Hepatocyte (in vitro differentiated cells): ENCODE measurements at regions not wholly inside any gene's neighbourhood (a gene's known extent, or its start where the extent isn't known, plus 50 kb on each side); places are given as distances from the start of the nearest gene placed in this dataset.

Experiments used
- DNase-seq: peaks from one replicate; pipeline ENCODE4 v3.0.0-alpha.2; 2016; ENCODE audit warnings: low spot score
- H2AFZ ChIP-seq: fragments of 200-600 bp; sonication (generic); 2 replicates; pipeline ENCODE4 v1.6.0; 2016; ENCODE audit warnings: antibody characterized with exemption, mild to moderate bottlenecking
- H3K27ac ChIP-seq: fragments of 200-600 bp; sonication (generic); 2 replicates; pipeline ENCODE4 v1.5.1; 2016; ENCODE audit warnings: mild to moderate bottlenecking
- H3K27me3 ChIP-seq: fragments of 200-600 bp; sonication (generic); 2 replicates; pipeline ENCODE4 v1.6.1; 2016
- H3K36me3 ChIP-seq: fragments of 200-600 bp; sonication (generic); replicated peaks from 2 replicates; pipeline ENCODE4 v1.5.1; 2016; ENCODE audit warnings: low read depth; ENCODE audit not compliant: insufficient read depth
- H3K4me1 ChIP-seq: fragments of 200-600 bp; sonication (generic); 2 replicates; pipeline ENCODE4 v1.5.1; 2016; ENCODE audit warnings: mild to moderate bottlenecking, moderate library complexity; ENCODE audit not compliant: insufficient read depth
- H3K4me2 ChIP-seq: fragments of 200-600 bp; sonication (generic); 2 replicates; pipeline ENCODE4 v1.6.0; 2016
- H3K4me3 ChIP-seq: fragments of 200-600 bp; sonication (generic); 2 replicates; pipeline ENCODE4 v1.5.1; 2016; ENCODE audit warnings: mild to moderate bottlenecking
- H3K79me2 ChIP-seq: fragments of 200-600 bp; sonication (generic); 2 replicates; pipeline ENCODE4 v1.6.0; 2017; ENCODE audit warnings: mild to moderate bottlenecking
- H3K9me2 ChIP-seq: fragments of 200-600 bp; sonication (generic); replicated peaks from 2 replicates; pipeline ENCODE4 v1.6.0; 2017; ENCODE audit warnings: mild to moderate bottlenecking; ENCODE audit not compliant: insufficient read depth
- H3K9me3 ChIP-seq: fragments of 200-600 bp; sonication (generic); 2 replicates; pipeline ENCODE4 v1.5.1; 2016; ENCODE audit warnings: low read depth, mild to moderate bottlenecking
- H4K20me1 ChIP-seq: fragments of 200-600 bp; sonication (generic); 2 replicates; pipeline ENCODE4 v1.6.0; 2016; ENCODE audit warnings: mild to moderate bottlenecking; ENCODE audit not compliant: insufficient read depth, poor library complexity, severe bottlenecking
- EZH2 ChIP-seq: fragments of 200-600 bp; sonication (generic); IDR thresholded peaks from 2 replicates; pipeline ENCODE4 v1.6.1; 2016; ENCODE audit warnings: antibody characterized with exemption, mild to moderate bottlenecking, borderline replicate concordance
- EZH2phosphoT487 ChIP-seq: fragments of 200-600 bp; sonication (generic); IDR thresholded peaks from one replicate; pipeline ENCODE4 v1.6.1; 2018; ENCODE audit warnings: antibody characterized with exemption, mild to moderate bottlenecking, low read depth, moderate library complexity; ENCODE audit not compliant: unreplicated experiment, severe bottlenecking
- WGBS: methylation state at CpG from one replicate; pipeline ENCODE4 v1.1.6; 2016; ENCODE audit warnings: low lambda C conversion rate; ENCODE audit errors: missing lambda C conversion rate; 5-methylcytosine and 5-hydroxymethylcytosine counted together
- TF ChIP-seq, protein P1 (sequence below): fragments of 200-600 bp; sonication (generic); IDR thresholded peaks from 2 replicates; pipeline ENCODE4 v1.5.1; 2016; ENCODE audit warnings: antibody characterized with exemption, mild to moderate bottlenecking; ENCODE audit not compliant: poor library complexity

DNA sequence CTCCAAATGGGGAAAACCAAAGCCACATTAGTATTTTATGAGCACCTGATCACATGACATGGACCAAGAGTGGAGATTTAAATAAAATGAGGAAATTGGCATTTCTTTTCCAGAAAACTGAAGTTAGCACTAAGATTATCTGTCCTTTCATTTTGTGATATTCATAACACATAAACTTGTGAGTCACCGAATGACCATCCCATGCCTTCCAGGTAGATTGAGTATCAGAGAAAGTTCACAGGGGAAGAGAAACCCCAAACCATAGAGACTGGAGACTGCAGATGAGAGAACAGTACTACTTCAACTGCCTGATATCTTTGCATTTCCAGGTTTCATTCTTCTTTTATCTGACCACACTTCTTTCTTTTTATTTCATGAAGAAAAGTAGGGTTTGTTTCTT is 176.3 kb upstream of the LRP1B start:
- Histone ChIP-seq H3K79me2 (no peaks in the 10 kb centered on the region), H3K36me3 (no peaks in the 10 kb centered on the region), H3K27me3 (no peaks in the 10 kb centered on the region), H3K27ac (no peak overlapping the region), H3K9me2 (no peaks in the 10 kb centered on the region), H2AFZ (no peak overlapping the region), H3K9me3 (no peaks in the 10 kb centered on the region), H3K4me2 (no peak overlapping the region), H3K4me1 (no peaks in the 10 kb centered on the region), H4K20me1 (no peaks in the 10 kb centered on the region), H3K4me3 (no peak overlapping the region)
- WGBS = 91% methylated on average over 1 of the region's 1 CpG
- no peak for TF ChIP-seq EZH2
- no peak for TF ChIP-seq EZH2phosphoT487
- TF ChIP-seq, protein P1, sequence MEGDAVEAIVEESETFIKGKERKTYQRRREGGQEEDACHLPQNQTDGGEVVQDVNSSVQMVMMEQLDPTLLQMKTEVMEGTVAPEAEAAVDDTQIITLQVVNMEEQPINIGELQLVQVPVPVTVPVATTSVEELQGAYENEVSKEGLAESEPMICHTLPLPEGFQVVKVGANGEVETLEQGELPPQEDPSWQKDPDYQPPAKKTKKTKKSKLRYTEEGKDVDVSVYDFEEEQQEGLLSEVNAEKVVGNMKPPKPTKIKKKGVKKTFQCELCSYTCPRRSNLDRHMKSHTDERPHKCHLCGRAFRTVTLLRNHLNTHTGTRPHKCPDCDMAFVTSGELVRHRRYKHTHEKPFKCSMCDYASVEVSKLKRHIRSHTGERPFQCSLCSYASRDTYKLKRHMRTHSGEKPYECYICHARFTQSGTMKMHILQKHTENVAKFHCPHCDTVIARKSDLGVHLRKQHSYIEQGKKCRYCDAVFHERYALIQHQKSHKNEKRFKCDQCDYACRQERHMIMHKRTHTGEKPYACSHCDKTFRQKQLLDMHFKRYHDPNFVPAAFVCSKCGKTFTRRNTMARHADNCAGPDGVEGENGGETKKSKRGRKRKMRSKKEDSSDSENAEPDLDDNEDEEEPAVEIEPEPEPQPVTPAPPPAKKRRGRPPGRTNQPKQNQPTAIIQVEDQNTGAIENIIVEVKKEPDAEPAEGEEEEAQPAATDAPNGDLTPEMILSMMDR = no peak
- DNase-seq = no peak

DNA sequence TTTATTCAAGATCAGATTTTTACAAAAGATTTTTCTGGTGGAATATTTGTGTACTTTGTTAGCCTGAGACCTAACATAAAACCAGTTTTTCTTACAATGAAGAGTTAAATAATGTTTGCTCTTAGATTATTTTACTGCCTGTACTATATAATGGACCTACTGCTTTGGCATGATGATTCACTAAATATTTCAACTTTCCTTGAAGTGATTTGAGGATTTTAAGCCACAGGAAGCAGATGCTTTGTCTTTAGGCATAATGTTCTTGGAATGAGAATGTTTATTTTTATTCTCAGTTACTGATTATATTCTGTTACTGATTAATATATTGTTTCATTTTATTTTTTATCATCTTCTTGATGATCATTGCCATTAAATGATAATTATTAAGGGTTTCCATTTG is 175.3 kb upstream of the LRP1B start:
- no peak overlapping the region for H3K4me2 ChIP-seq
- no peak for DNase-seq
- TF ChIP-seq EZH2phosphoT487 = no peak
- TF ChIP-seq, protein P1 = no peak
- no peak for TF ChIP-seq EZH2

GRCh38 chr2:142300517-142300916 is 169.7 kb upstream of the LRP1B start:
- TF ChIP-seq EZH2phosphoT487 = no peak
- TF ChIP-seq, protein P1 = no peak
- no peak for TF ChIP-seq EZH2
- Histone ChIP-seq H3K9me2 (no peaks in the 10 kb centered on the region), H2AFZ (no peak overlapping the region), H3K4me2 (no peak overlapping the region), H3K4me3 (no peak overlapping the region), H3K9me3 (no peaks in the 10 kb centered on the region), H3K27ac (no peak overlapping the region), H4K20me1 (no peaks in the 10 kb centered on the region), H3K36me3 (no peaks in the 10 kb centered on the region), H3K79me2 (no peaks in the 10 kb centered on the region), H3K4me1 (no peaks in the 10 kb centered on the region), H3K27me3 (no peaks in the 10 kb centered on the region)
- no peak for DNase-seq

More for the DNA sequence above, 175.3 kb upstream of the LRP1B start:
- Histone ChIP-seq H3K79me2 (no peaks in the 10 kb centered on the region), H3K9me2 (no peaks in the 10 kb centered on the region), H3K4me3 (no peak overlapping the region), H3K36me3 (no peaks in the 10 kb centered on the region), H3K9me3 (no peaks in the 10 kb centered on the region), H4K20me1 (no peaks in the 10 kb centered on the region), H3K27me3 (no peaks in the 10 kb centered on the region), H3K4me1 (no peaks in the 10 kb centered on the region), H3K27ac (no peak overlapping the region), H2AFZ (no peak overlapping the region)

DNA sequence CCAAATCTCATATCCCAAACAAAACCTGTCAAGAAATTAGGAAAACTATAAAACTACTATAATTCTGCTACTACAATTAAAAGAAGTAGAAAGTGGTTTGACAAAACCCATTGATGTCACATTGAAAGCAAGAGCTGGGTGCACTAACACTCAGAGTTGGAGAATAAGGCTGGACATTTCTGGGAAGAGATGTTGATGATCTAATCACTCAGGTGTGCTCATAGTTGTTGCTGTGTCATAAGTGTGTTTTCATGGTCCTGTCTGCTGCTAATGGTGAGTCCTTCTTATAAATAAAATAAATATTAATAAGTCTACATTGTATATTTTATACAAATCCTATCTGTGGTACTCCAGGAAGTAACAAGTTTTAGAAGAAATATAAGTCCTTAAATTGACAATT is 168.2 kb upstream of the LRP1B start:
- Histone ChIP-seq H3K4me1 (no peaks in the 10 kb centered on the region), H3K9me2 (no peaks in the 10 kb centered on the region), H3K4me3 (no peak overlapping the region), H3K4me2 (no peak overlapping the region), H3K36me3 (no peaks in the 10 kb centered on the region), H3K79me2 (no peaks in the 10 kb centered on the region), H3K27me3 (no peaks in the 10 kb centered on the region), H3K27ac (no peak overlapping the region), H3K9me3 (no peaks in the 10 kb centered on the region), H2AFZ (no peak overlapping the region), H4K20me1 (no peaks in the 10 kb centered on the region)
- no peak for DNase-seq
- TF ChIP-seq EZH2phosphoT487 (no peak), EZH2 (no peak)
- TF ChIP-seq, protein P1 = no peak
